Adipocyte (in vitro differentiated cells): ENCODE measurements at regions not wholly inside any gene's neighbourhood (a gene's known extent, or its start where the extent isn't known, plus 50 kb on each side); places are given as distances from the start of the nearest gene placed in this dataset.
A peak's percentile ranks its signal among the peaks of the same experiment; 100 is the strongest.

Experiments used
- DNase-seq: peaks from one replicate; pipeline ENCODE4 v3.0.0-alpha.2; 2015; ENCODE audit warnings: low read depth
- H3K27me3 ChIP-seq: replicated peaks from 2 replicates; pipeline ENCODE4 v1.7.0; 2013; ENCODE audit warnings: mild to moderate bottlenecking, low read length, moderate library complexity; ENCODE audit not compliant: control insufficient read depth, insufficient read depth
- H3K36me3 ChIP-seq: 2 replicates; pipeline ENCODE4 v1.7.0; 2013; ENCODE audit warnings: low read length, mild to moderate bottlenecking, moderate library complexity; ENCODE audit not compliant: control insufficient read depth, insufficient read depth, severe bottlenecking
- H3K4me1 ChIP-seq: 2 replicates; pipeline ENCODE4 v1.7.0; 2013; ENCODE audit warnings: mild to moderate bottlenecking, low read length, moderate library complexity; ENCODE audit not compliant: control insufficient read depth, insufficient read depth
- H3K4me3 ChIP-seq: 2 replicates; pipeline ENCODE4 v1.7.0; 2013; ENCODE audit warnings: mild to moderate bottlenecking, low read length, moderate library complexity
- H3K9ac ChIP-seq: 2 replicates; pipeline ENCODE4 v1.7.0; 2013; ENCODE audit warnings: mild to moderate bottlenecking, low read length, moderate library complexity
- H3K9me3 ChIP-seq: 2 replicates; pipeline ENCODE4 v1.7.0; 2013; ENCODE audit warnings: mild to moderate bottlenecking, low read length, moderate library complexity; ENCODE audit not compliant: control insufficient read depth

GRCh38 chr5:17436761-17437221 lies 61.2 kb upstream of the TAF11L2 start:
- H3K9ac ChIP-seq, result peak overlapping the region; percentile 37
- DNase-seq, result no peak
- peaks cover 5% of the 10 kb centered on the region for H3K9me3 ChIP-seq

GRCh38 chr5:17438027-17438426 lies 60.0 kb upstream of the TAF11L2 start:
- Histone ChIP-seq H3K36me3 (no peaks in the 10 kb centered on the region), H3K4me1 (peaks cover 3% of the 10 kb centered on the region), H3K9me3 (peaks cover 5% of the 10 kb centered on the region), H3K4me3 (no peak overlapping the region), H3K9ac (no peak overlapping the region), H3K27me3 (no peaks in the 10 kb centered on the region)
- DNase-seq, result no peak

More at GRCh38 chr5:17436761-17437221, 61.2 kb upstream of the TAF11L2 start:
- no peaks in the 10 kb centered on the region for H3K36me3 ChIP-seq
- H3K27me3 ChIP-seq, result no peaks in the 10 kb centered on the region
- peak overlapping the region; percentile 68 for H3K4me3 ChIP-seq
- H3K4me1 ChIP-seq, result peaks cover 3% of the 10 kb centered on the region

- no peak overlapping the region for H3K4me3 ChIP-seq
- no peak overlapping the region for H3K9ac ChIP-seq
- H3K27me3 ChIP-seq, result no peaks in the 10 kb centered on the region
- peaks cover 5% of the 10 kb centered on the region for H3K9me3 ChIP-seq
- peaks cover 3% of the 10 kb centered on the region for H3K4me1 ChIP-seq
- no peaks in the 10 kb centered on the region for H3K36me3 ChIP-seq
- no peak for DNase-seq
These were observed 58.1 kb upstream of the TAF11L2 start for GRCh38 chr5:17439956-17440355.

GRCh38 chr5:17440766-17441165 lies 57.3 kb upstream of the TAF11L2 start:
- Histone ChIP-seq H3K27me3 (no peaks in the 10 kb centered on the region), H3K9me3 (peaks cover 5% of the 10 kb centered on the region), H3K4me1 (peaks cover 3% of the 10 kb centered on the region), H3K9ac (no peak overlapping the region), H3K4me3 (no peak overlapping the region), H3K36me3 (no peaks in the 10 kb centered on the region)
- DNase-seq, result peak; percentile 43

- Histone ChIP-seq H3K9me3 (peaks cover 5% of the 10 kb centered on the region), H3K4me3 (no peak overlapping the region), H3K36me3 (no peaks in the 10 kb centered on the region), H3K4me1 (peaks cover 3% of the 10 kb centered on the region), H3K9ac (no peak overlapping the region), H3K27me3 (no peaks in the 10 kb centered on the region)
- DNase-seq, result peak; percentile 86
These were observed 56.7 kb upstream of the TAF11L2 start for GRCh38 chr5:17441351-17441750.

- Histone ChIP-seq H3K9me3 (peaks cover 5% of the 10 kb centered on the region), H3K9ac (no peak overlapping the region), H3K4me1 (peaks cover 1% of the 10 kb centered on the region), H3K4me3 (no peak overlapping the region), H3K27me3 (no peaks in the 10 kb centered on the region), H3K36me3 (no peaks in the 10 kb centered on the region)
- DNase-seq, result no peak
These were observed 54.5 kb upstream of the TAF11L2 start for GRCh38 chr5:17443333-17444130.

GRCh38 chr5:17444496-17444895 lies 53.5 kb upstream of the TAF11L2 start:
- peaks cover 5% of the 10 kb centered on the region for H3K4me1 ChIP-seq
- no peak overlapping the region for H3K9ac ChIP-seq
- no peaks in the 10 kb centered on the region for H3K36me3 ChIP-seq
- peak; percentile 42 for DNase-seq
- no peak overlapping the region for H3K4me3 ChIP-seq
- H3K9me3 ChIP-seq, result peaks cover 5% of the 10 kb centered on the region
- no peaks in the 10 kb centered on the region for H3K27me3 ChIP-seq

GRCh38 chr5:17445185-17445584 lies 52.8 kb upstream of the TAF11L2 start:
- no peak for DNase-seq
- H3K4me3 ChIP-seq, result no peak overlapping the region
- no peaks in the 10 kb centered on the region for H3K27me3 ChIP-seq
- H3K9me3 ChIP-seq, result no peaks in the 10 kb centered on the region
- H3K9ac ChIP-seq, result no peak overlapping the region
- peaks cover 5% of the 10 kb centered on the region for H3K4me1 ChIP-seq
- H3K36me3 ChIP-seq, result no peaks in the 10 kb centered on the region
